GM23338 (cell line): ENCODE measurements at regions not wholly inside any gene's neighbourhood (a gene's known extent, or its start where the extent isn't known, plus 50 kb on each side); places are given as distances from the start of the nearest gene placed in this dataset.

Source experiments
- EZH2 ChIP-seq: fragments of 200-600 bp; sonication (generic); IDR thresholded peaks from one replicate; pipeline ENCODE4 v1.8.0; 2017; ENCODE audit warnings: antibody characterized with exemption, mild to moderate bottlenecking, low read depth; ENCODE audit not compliant: unreplicated experiment
- EZH2phosphoT487 ChIP-seq: fragments of 200-600 bp; sonication (generic); IDR thresholded peaks from one replicate; pipeline ENCODE4 v1.8.1; 2018; ENCODE audit warnings: antibody characterized with exemption; ENCODE audit not compliant: unreplicated experiment
- JUNB ChIP-seq: IDR thresholded peaks from one replicate; pipeline ENCODE4 v1.6.1; 2016; ENCODE audit warnings: antibody characterized with exemption; ENCODE audit not compliant: unreplicated experiment
- NANOG ChIP-seq: IDR thresholded peaks from 2 replicates; pipeline ENCODE4 v1.6.1; 2016; ENCODE audit warnings: antibody characterized with exemption, borderline replicate concordance
- POLR2AphosphoS5 ChIP-seq: IDR thresholded peaks from 2 replicates; pipeline ENCODE4 v1.6.1; 2016; ENCODE audit warnings: antibody characterized with exemption, low read depth
- ZNF114 ChIP-seq: fragments of 250-450 bp; sonication (Bioruptor Pico); IDR thresholded peaks from 2 replicates; pipeline ENCODE4 v1.5.0; 2020; ENCODE audit warnings: mild to moderate bottlenecking, moderate library complexity
- TF ChIP-seq, protein P1 (sequence below): fragments of 250-450 bp; sonication (Bioruptor Pico); IDR thresholded peaks from 2 replicates; pipeline ENCODE4 v1.5.0; 2020; ENCODE audit warnings: mild to moderate bottlenecking, moderate library complexity
- TF ChIP-seq, protein P2 (sequence below): IDR thresholded peaks from one replicate; pipeline ENCODE4 v1.6.1; 2018; ENCODE audit warnings: antibody characterized with exemption; ENCODE audit not compliant: unreplicated experiment

- TF ChIP-seq, protein P1, sequence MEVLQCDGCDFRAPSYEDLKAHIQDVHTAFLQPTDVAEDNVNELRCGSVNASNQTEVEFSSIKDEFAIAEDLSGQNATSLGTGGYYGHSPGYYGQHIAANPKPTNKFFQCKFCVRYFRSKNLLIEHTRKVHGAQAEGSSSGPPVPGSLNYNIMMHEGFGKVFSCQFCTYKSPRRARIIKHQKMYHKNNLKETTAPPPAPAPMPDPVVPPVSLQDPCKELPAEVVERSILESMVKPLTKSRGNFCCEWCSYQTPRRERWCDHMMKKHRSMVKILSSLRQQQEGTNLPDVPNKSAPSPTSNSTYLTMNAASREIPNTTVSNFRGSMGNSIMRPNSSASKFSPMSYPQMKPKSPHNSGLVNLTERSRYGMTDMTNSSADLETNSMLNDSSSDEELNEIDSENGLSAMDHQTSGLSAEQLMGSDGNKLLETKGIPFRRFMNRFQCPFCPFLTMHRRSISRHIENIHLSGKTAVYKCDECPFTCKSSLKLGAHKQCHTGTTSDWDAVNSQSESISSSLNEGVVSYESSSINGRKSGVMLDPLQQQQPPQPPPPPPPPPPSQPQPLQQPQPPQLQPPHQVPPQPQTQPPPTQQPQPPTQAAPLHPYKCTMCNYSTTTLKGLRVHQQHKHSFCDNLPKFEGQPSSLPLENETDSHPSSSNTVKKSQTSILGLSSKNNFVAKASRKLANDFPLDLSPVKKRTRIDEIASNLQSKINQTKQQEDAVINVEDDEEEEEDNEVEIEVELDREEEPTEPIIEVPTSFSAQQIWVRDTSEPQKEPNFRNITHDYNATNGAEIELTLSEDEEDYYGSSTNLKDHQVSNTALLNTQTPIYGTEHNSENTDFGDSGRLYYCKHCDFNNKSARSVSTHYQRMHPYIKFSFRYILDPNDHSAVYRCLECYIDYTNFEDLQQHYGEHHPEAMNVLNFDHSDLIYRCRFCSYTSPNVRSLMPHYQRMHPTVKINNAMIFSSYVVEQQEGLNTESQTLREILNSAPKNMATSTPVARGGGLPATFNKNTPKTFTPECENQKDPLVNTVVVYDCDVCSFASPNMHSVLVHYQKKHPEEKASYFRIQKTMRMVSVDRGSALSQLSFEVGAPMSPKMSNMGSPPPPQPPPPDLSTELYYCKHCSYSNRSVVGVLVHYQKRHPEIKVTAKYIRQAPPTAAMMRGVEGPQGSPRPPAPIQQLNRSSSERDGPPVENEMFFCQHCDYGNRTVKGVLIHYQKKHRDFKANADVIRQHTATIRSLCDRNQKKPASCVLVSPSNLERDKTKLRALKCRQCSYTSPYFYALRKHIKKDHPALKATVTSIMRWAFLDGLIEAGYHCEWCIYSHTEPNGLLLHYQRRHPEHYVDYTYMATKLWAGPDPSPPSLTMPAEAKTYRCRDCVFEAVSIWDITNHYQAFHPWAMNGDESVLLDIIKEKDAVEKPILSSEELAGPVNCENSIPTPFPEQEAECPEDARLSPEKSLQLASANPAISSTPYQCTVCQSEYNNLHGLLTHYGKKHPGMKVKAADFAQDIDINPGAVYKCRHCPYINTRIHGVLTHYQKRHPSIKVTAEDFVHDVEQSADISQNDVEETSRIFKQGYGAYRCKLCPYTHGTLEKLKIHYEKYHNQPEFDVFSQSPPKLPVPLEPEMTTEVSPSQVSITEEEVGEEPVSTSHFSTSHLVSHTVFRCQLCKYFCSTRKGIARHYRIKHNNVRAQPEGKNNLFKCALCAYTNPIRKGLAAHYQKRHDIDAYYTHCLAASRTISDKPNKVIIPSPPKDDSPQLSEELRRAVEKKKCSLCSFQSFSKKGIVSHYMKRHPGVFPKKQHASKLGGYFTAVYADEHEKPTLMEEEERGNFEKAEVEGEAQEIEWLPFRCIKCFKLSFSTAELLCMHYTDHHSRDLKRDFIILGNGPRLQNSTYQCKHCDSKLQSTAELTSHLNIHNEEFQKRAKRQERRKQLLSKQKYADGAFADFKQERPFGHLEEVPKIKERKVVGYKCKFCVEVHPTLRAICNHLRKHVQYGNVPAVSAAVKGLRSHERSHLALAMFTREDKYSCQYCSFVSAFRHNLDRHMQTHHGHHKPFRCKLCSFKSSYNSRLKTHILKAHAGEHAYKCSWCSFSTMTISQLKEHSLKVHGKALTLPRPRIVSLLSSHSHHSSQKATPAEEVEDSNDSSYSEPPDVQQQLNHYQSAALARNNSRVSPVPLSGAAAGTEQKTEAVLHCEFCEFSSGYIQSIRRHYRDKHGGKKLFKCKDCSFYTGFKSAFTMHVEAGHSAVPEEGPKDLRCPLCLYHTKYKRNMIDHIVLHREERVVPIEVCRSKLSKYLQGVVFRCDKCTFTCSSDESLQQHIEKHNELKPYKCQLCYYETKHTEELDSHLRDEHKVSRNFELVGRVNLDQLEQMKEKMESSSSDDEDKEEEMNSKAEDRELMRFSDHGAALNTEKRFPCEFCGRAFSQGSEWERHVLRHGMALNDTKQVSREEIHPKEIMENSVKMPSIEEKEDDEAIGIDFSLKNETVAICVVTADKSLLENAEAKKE (CRISPR knock-in tag), result no peak
- TF ChIP-seq NANOG (no peak), EZH2phosphoT487 (no peak), JUNB (no peak), ZNF114 (CRISPR knock-in tag) (no peak), EZH2 (no peak), POLR2AphosphoS5 (no peak)
- TF ChIP-seq, protein P2, sequence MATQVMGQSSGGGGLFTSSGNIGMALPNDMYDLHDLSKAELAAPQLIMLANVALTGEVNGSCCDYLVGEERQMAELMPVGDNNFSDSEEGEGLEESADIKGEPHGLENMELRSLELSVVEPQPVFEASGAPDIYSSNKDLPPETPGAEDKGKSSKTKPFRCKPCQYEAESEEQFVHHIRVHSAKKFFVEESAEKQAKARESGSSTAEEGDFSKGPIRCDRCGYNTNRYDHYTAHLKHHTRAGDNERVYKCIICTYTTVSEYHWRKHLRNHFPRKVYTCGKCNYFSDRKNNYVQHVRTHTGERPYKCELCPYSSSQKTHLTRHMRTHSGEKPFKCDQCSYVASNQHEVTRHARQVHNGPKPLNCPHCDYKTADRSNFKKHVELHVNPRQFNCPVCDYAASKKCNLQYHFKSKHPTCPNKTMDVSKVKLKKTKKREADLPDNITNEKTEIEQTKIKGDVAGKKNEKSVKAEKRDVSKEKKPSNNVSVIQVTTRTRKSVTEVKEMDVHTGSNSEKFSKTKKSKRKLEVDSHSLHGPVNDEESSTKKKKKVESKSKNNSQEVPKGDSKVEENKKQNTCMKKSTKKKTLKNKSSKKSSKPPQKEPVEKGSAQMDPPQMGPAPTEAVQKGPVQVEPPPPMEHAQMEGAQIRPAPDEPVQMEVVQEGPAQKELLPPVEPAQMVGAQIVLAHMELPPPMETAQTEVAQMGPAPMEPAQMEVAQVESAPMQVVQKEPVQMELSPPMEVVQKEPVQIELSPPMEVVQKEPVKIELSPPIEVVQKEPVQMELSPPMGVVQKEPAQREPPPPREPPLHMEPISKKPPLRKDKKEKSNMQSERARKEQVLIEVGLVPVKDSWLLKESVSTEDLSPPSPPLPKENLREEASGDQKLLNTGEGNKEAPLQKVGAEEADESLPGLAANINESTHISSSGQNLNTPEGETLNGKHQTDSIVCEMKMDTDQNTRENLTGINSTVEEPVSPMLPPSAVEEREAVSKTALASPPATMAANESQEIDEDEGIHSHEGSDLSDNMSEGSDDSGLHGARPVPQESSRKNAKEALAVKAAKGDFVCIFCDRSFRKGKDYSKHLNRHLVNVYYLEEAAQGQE, result no peak
These were observed 308.1 kb upstream of the ADCY2 start (continued) for GRCh38 chr5:7087719-7088297.
